Nucleus accumbens (tissue), 56 donors: ENCODE measurements at regions not wholly inside any gene's neighbourhood (a gene's known extent, or its start where the extent isn't known, plus 50 kb on each side); places are given as distances from the start of the nearest gene placed in this dataset.

ENCODE experiments used
- DNase-seq, 56 donors: peaks; one replicate each; lab custom pipeline; 2025; lab: John Stamatoyannopoulos, UW

GRCh38 chr3:159586571-159587202 is 401.9 kb upstream of the IL12A start:
- DNase-seq: peak in 18 of 56 donors; percentile 0 to 53 (median 2)

- DNase-seq: no peak
Observed at GRCh38 chr3:159593927-159594605, 394.6 kb upstream of the IL12A start.

- no peak for DNase-seq
Observed at GRCh38 chr3:159600291-159600690, 388.3 kb upstream of the IL12A start.

DNA sequence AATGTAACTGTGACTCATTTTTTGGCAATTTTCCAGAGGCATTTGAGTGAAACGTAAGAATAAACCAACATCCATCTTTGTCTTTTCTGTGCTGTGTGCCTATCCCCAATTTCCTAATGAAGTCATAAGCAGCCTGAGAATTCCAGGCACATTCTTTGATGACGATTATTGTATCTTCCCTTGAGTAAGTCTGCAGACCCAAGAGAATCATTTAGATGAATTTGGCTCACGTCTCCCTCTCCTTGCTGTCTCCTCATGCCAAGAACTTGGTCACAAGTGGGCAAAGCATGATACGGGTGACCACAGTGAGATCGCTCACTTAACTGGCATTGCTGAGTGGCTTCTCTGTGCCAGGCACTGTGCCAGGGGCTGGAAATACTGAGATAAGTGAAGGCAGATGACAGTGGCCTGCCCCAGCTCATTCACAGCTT is 384.5 kb upstream of the IL12A start:
- no peak for DNase-seq

DNA sequence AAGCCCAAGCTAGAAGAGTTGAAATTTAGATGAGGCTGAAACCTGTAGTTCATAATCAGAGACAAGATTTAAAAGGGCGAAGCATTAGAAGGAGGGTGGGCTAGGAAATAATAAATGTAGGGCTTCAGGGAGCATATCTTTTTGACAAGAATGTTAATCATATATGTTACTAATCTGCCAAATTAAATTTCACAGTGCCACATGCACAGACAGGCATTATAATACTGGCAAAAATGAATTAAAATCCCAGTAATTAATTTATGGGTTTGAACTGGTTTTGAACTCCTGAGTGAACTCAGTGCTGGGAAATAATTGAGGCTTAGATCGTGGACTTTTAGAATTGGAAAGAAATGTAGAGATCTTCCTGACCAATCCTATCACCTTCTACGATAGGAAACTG is 383.5 kb upstream of the IL12A start:
- no peak for DNase-seq

- no peak for DNase-seq
Observed at GRCh38 chr3:159605776-159606175, 382.9 kb upstream of the IL12A start.

DNA sequence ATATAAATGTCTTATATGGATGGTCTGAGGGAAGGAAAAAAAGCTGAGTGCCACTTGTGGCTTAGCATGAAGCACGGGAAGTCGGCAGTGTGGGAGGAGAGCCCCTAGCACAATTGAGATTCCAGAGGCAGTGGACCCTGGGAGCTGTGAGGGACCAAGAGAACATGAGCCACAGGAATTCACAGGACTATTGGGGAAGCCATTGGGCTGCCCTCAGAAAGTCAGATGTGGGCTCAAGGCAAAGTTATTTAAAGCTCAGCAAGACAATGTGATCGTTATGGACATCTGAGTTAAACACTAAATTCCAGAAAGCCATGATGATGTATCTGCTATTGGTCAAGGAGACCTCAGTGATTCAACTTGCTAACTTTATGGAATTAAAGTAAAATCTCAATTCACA is 380.8 kb upstream of the IL12A start:
- DNase-seq: no peak

DNA sequence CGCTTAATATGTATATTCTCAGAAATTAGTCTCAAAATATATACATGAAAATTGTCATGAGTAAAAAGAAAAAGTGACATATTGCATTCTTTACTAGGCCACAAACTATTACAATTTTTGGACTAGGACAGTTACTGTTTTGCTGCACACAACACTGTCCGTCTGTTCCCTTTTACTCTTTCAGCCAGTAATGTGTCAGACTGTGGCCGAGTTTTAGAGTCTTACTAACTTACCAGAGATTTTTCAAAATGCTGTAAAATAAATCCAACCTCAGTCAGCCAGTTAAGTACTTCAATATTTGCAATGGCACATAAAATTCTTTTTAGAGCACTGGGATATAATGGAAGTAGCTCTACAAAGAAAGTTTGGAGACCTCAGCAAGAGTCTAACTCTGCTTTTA is 380.3 kb upstream of the IL12A start:
- DNase-seq: no peak

DNA sequence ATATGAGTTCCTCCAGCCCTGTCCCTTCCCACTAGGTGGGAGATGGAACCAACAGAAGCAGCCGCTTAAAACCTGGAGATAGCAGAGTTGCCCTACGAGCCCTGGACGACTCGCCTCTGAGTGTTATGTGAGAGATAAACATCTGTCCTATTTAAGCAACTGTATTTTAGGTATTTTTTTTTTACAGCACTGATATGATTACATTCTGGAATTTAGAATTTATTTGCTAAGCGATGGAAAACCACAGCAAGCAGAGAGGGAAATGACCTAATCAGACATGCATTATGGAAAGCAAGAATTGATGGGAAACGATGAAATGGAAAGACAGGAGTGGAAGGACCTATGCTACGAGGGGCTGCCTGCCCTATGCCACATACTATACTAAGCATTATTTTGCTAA is 379.0 kb upstream of the IL12A start:
- no peak for DNase-seq

- DNase-seq: peak in 10 of 56 donors; percentile 1 to 57 (median 8)
Observed at GRCh38 chr3:159616234-159616825, 372.3 kb upstream of the IL12A start.

DNA sequence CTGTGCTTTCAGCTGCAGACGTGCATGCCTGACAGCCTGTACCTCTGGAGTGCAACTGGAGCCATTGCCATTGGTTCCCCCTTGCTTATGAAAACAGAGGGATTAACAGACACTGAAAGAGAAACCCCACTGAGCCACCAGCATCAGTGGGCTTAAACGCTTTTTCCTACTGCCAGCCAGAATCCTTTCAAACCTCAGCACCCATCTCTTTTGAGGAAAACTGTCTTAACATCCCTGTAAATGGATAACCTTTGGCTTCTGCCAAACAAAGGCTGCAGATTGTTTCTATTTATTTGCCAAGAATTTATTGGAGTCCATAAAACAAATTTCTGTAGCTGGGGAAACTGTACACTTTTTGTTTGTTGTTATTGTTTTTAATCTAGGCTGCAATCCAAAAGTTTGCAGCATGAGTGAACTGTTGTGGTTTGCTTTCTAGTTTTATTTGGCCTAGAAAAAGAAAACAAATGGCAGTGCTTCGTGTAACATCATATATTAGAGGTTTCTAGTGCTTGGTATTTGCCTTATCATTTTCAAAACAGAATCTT is 369.2 kb upstream of the IL12A start:
- no peak for DNase-seq

- no peak for DNase-seq
Observed at GRCh38 chr3:159620281-159620680, 368.4 kb upstream of the IL12A start.

DNA sequence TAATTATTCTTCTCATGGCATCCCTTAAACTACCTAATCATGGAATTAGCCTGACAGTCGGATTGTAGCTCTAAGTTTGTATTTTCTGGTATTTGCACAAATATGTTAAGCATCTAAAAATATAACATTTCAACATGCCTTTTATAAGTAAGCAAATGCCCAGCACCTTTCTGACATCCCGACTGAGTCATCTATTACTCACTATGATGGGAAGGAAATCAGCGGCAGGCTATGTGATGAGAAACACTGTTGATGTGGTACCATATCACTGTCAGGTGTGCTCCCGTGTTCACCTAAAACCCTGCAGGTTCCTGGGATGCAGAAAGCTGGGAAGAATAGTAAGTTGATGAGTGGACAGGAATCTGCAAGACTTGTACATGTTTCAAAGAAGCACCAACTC is 367.8 kb upstream of the IL12A start:
- peak in 3 of 56 donors; percentile 4 to 8 (median 6) for DNase-seq

- DNase-seq: no peak
Observed at GRCh38 chr3:159624616-159625015, 364.0 kb upstream of the IL12A start.

DNA sequence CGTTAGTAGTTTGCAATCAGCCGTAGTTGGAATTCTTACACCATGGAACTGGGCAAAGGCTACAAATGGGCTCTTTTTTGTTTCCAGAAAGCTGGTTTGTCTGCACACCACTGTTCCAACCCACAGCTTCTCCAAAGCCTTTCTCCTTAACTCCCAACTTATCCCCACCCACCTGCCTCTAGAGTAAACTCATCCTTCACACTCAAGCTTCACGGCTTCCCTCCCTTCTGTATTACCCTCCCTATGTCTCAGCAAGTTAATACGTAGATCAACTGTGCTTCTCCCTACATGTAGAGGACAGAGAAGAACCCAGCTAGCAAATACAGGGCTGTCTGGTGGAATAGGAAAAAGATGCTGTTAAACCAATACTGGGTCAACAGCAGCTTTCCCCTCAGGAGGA is 363.0 kb upstream of the IL12A start:
- DNase-seq: peak in 1 of 56 donors; percentile 2

GRCh38 chr3:159626598-159626997 is 362.0 kb upstream of the IL12A start:
- DNase-seq: no peak

DNA sequence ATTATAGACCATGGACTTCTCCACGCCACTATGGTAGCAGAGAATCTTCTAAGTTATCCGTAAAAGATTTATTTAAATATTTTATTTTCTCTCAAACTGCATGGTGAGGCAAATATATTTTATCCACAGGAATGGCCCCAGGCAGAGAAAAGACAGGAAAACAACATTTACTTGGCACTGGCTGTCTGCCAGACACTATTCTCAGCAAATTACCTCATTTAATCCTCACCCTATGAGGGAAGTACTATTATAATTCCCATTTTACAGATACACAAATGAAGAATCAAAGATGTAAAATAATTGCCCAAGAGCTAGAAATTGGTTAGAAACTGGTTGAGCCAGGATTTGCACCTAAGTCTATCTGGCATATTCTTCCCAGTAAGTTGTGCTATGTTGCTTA is 361.4 kb upstream of the IL12A start:
- no peak for DNase-seq

GRCh38 chr3:159627634-159628033 is 361.0 kb upstream of the IL12A start:
- no peak for DNase-seq

- DNase-seq: no peak
Observed at GRCh38 chr3:159629329-159630084, 359.1 kb upstream of the IL12A start.

DNA sequence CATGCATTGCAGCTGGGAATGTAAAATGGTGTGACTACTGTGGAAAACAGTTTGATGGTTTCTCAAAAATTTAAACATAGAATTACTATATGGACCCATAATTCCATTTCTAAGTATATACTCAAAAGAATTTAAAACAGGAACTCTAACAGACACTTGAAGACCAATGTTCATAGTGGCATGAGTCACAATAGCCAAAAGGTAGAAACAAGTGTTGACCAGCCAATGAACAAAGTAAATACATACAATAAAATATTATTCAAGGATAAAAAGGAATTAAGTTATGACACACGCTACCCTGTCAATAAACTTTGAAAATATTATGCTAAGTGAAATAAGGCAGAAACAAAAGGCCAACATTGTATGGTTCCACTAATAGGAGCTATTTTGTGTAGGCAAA is 357.4 kb upstream of the IL12A start:
- no peak for DNase-seq

DNA sequence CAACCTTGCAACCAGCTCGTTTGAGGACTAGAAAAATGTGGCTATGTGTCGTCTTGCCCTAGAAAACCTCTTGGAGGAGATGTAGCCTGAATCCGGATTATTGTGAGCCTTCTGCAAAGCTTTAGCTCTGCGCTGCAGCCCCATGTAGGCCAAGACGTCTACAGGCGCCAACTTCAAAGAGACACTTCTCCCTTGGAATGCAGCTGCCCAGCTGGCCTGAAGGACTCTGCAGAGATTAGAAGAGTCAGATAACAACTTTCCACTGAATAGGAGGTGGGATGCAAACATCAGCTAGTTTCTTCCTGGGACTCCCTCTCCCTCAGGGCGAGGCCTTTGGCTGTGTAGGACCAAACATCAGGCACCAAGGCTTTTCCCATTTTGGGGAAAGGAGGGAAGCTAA is 356.5 kb upstream of the IL12A start:
- DNase-seq: no peak
